SW 1271 (cell line): ENCODE measurements at regions not wholly inside any gene's neighbourhood (a gene's known extent, or its start where the extent isn't known, plus 50 kb on each side); places are given as distances from the start of the nearest gene placed in this dataset.

ENCODE experiments used
- DNase-seq, 2 experiments: peaks; one replicate each; lab custom pipeline; 2025; lab: John Stamatoyannopoulos, UW

GRCh38 chr5:167643631-167644280 is 647.7 kb upstream of the WWC1 start:
- DNase-seq = no peak

- DNase-seq = no peak
Measured at GRCh38 chr5:167644619-167645018, 646.8 kb upstream of the WWC1 start.

- no peak for DNase-seq
Measured at GRCh38 chr5:167649471-167649870, 642.0 kb upstream of the WWC1 start.

GRCh38 chr5:167652690-167653089 is 638.8 kb upstream of the WWC1 start:
- no peak for DNase-seq

- DNase-seq = no peak
Measured at GRCh38 chr5:167653645-167654106, 637.8 kb upstream of the WWC1 start.

- DNase-seq = no peak
Measured at GRCh38 chr5:167657016-167657415, 634.4 kb upstream of the WWC1 start.

- DNase-seq = no peak
Measured at GRCh38 chr5:167658889-167659288, 632.6 kb upstream of the WWC1 start.

- DNase-seq = no peak
Measured at GRCh38 chr5:167661605-167662004, 629.8 kb upstream of the WWC1 start.

GRCh38 chr5:167664222-167664804 is 627.1 kb upstream of the WWC1 start:
- no peak for DNase-seq

GRCh38 chr5:167665841-167666375 is 625.5 kb upstream of the WWC1 start:
- no peak for DNase-seq

GRCh38 chr5:167671176-167671575 is 620.3 kb upstream of the WWC1 start:
- DNase-seq = no peak

- no peak for DNase-seq
Measured at GRCh38 chr5:167673942-167674341, 617.5 kb upstream of the WWC1 start.

GRCh38 chr5:167678481-167678880 is 613.0 kb upstream of the WWC1 start:
- DNase-seq = peak in 1 of 2 experiments; percentile 28

GRCh38 chr5:167684251-167684650 is 607.2 kb upstream of the WWC1 start:
- DNase-seq = no peak

- no peak for DNase-seq
Measured at GRCh38 chr5:167688341-167689130, 602.9 kb upstream of the WWC1 start.

- DNase-seq = no peak
Measured at GRCh38 chr5:167694325-167695147, 596.9 kb upstream of the WWC1 start.

GRCh38 chr5:167696558-167697314 is 594.7 kb upstream of the WWC1 start:
- no peak for DNase-seq

GRCh38 chr5:167699432-167699831 is 592.0 kb upstream of the WWC1 start:
- peak; percentile 94 to 99 for DNase-seq

GRCh38 chr5:167701051-167701450 is 590.4 kb upstream of the WWC1 start:
- DNase-seq = no peak

- no peak for DNase-seq
Measured at GRCh38 chr5:167702014-167702413, 589.4 kb upstream of the WWC1 start.

- DNase-seq = no peak
Measured at GRCh38 chr5:167708449-167708848, 583.0 kb upstream of the WWC1 start.
